Stimulated activated CD4-positive, alpha-beta T cell treated with anti-CD3 and anti-CD28 coated beads, Interleukin-4, amount 100 ng/mL, for 48 hours (primary cell): ENCODE measurements at regions not wholly inside any gene's neighbourhood (a gene's known extent, or its start where the extent isn't known, plus 50 kb on each side); places are given as distances from the start of the nearest gene placed in this dataset.

ENCODE experiments used
- DNase-seq, 2 donors: peaks; one replicate each; pipeline ENCODE4 v3.0.0-alpha.2; 2020; ENCODE audit warnings: low read depth in 2 of 2

- no peak for DNase-seq
Measured at GRCh38 chr4:180380733-180381132, 1862.5 kb upstream of the TENM3 start.

- no peak for DNase-seq
Measured at GRCh38 chr4:180391613-180392012, 1851.6 kb upstream of the TENM3 start.

DNA sequence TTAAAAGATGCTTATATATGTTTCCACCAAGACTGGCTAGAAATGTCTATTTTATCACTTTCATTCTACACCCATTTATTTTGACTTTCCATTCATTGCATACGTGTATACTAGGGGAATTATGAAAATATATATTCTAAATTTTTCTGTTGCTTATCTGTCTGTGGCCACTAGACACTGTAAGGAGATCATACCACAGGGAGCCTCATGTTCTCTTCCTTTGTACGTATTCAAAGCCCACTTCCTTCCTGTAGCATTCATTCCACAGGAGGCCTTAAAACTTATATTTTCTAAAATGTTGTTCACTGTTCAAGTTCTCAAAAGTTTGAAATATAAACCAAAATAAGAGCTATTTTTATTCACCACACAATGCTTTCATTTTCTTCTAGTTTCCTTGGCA, 1848.9 kb upstream of the TENM3 start:
- no peak for DNase-seq

GRCh38 chr4:180394730-180395129, 1848.5 kb upstream of the TENM3 start:
- no peak for DNase-seq

- DNase-seq = no peak
Measured at GRCh38 chr4:180398564-180398963, 1844.6 kb upstream of the TENM3 start.

DNA sequence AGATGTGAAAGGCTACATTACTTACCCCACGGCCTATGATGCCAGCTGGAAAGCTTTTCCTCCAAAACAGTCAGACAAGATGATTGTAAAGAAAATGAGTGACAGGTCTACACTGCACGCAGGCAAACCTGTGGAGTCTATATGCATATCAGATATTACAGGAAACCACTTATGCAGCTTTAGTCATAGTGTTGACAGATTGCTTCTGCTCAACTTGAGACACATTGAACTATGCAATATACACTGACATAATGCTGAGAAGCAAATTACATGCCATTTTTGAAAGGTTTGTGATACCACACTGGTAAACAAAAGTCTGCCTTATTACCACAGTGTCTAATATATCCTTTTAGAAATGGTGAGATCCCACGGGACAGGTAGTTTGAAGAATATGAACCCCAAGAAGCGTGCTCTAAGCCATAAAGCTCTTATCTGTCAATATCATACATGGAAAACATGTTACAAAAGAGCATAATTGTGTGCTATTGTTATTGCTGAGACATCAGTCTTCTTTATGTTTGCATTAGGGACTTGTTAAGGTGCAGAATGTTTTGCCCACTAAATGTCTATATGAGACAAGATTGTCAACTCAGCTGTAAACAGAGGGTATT, 1835.8 kb upstream of the TENM3 start:
- DNase-seq = no peak

- DNase-seq = no peak
Measured at GRCh38 chr4:180418819-180419531, 1824.2 kb upstream of the TENM3 start.

DNA sequence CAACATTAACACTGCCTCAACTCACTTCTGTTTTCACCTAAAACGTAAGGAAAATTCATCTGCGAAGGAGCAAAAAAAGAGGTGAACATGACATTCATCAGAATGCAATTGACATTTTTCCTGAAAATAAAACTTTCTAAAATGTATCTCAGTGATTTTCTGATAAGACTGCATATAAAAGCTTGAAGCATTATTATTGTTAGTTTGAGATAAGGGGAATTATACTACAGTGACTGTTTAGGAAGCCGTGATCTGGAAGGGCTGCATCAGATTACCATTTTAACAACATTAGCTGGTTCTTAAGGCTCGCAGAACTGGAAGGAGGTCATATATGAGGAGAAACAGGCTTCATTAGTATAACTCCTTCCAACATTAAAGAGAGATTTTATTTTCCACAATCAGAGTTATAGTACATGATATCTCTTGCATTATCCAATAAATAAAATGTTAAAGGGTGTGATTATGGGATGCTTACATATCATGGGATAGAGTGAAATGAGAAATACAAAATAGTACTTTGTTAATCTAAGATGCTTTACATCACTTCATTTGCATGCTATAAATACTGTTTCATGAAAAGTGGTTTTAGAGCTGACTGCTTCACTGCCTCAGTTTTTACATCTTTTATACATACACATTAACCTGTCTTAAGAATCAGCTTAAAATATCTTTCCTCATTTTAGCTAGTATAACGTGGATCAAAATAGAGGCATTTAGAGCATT, 1820.1 kb upstream of the TENM3 start:
- no peak for DNase-seq

DNA sequence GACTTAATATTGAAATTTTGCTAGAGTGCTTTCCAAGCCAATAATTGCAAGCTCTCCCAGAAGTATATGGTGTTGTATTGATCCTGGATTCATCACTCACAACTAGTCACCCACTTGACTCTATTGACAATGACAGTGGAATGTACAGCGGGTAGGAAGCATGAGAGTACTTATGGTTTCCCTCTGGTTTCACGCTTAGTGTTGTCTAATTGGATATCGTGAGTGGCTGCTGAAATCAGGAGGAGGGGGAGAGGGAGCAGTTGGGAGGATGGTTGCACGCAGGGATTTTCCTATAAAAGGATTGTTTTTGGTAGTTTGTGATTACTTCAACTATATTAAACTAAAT, 1819.5 kb upstream of the TENM3 start:
- no peak for DNase-seq

DNA sequence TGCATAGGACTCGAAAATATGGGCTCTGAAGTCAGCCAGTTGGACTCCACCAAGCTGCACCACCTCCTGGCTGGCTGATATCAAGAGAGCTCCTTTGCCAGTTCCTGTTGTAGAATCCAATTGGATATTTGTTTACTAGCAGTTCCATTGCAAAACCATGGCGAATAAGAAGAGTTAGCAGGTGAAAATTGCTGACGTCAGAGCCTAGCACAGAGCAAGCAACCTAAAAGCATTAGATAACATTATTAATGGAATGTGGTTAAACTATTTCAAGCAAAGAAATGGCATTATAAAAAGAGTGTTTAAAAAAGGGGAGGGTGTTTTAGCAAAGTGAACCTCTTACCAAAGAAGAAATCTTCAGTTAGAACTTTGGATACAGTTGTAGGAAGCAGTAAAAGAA, 1816.3 kb upstream of the TENM3 start:
- DNase-seq = no peak

DNA sequence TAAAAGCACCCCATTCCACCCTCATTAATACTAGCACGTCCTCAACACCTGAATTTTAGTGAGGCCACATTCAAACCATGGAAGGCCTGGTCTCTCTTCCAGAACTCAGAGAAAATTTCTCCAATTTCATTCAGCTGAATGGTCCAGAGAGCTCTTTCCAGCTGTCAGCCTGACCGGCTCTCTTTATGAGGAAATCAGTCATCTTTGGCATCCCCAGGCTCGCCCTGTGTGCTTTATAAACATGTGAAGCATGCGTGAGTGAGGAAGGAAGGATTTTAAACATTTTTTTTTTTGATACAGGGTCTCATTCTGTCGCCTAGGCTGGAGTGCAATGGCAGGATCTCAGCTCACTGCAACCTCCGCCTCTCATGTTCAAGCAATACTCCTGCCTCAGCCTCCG, 1812.9 kb upstream of the TENM3 start:
- DNase-seq = no peak

DNA sequence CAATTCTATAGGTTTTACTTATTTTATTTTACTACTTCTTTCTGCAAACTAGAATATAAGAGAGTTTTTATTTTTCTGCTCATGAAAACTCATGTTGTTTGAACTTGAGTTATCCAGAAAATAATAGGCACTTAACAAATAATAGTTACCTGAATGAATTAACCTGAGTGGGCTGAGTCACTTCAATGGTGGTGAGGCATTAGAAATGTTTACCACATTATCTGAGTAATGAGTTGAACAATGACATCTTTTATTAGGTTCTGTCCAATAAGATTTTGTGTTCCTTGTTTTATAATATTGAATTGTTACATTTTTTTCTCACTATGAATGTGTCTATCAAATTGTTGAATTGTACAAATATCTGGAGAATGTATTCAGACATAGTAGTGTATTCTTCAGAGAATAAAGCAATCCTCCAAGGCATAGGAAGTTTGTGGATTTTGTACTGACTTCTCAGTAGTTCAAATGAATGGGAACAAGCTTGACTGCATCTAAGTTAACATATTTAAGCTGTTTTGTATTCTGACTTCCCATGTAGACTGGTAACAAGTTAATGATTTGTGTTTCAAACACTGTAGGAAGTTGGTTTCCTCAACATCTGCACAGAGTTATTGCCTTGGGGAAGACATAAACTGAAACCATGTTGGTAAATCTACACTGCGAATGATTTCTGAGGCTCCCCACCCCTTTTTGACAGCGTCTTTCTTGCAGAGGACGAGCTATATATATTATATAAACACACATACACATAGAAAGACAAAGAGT, 1808.9 kb upstream of the TENM3 start:
- no peak for DNase-seq

GRCh38 chr4:180436361-180436760, 1806.8 kb upstream of the TENM3 start:
- DNase-seq = no peak

DNA sequence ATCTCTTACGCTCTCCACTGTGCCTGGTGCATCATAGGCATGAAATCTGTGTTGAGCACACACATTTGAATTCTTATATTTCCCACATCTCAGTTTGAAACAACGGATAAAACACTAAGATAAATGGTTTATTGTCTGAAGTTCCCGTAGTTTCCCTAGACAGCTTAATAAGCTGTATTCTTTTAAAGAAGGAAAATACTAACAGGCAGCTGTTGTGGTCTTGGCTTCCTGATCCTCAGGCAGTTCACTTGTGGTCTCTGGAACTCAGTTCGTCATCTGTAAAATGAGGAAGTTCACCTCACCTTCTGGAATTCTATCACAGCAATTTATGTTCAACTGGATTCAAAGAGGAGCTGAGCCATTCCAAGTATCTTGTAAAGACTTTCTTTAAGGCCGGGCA, 1805.6 kb upstream of the TENM3 start:
- DNase-seq = no peak

GRCh38 chr4:180448306-180448705, 1794.9 kb upstream of the TENM3 start:
- DNase-seq = no peak

- no peak for DNase-seq
Measured at GRCh38 chr4:180449395-180449956, 1793.7 kb upstream of the TENM3 start.

DNA sequence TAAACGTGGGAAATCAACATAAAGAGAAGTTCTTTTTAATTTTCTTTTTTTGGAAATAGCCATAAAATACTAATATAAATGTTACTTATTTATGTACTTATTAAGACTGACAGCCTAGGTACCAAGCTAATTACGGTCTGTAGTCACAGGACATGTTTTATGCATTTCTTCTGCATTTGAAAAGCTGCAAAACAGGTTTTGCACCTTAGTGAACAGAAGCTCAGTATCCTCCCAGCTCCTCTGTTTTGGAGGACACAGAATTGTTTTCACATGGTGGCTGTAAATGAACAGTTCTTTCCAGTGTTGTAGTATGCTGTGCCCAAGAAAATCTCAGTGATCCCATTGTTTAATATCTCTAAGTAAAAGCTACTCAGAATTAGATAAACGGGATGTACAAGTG, 1788.0 kb upstream of the TENM3 start:
- DNase-seq = no peak

GRCh38 chr4:180456928-180457327, 1786.3 kb upstream of the TENM3 start:
- DNase-seq = no peak

DNA sequence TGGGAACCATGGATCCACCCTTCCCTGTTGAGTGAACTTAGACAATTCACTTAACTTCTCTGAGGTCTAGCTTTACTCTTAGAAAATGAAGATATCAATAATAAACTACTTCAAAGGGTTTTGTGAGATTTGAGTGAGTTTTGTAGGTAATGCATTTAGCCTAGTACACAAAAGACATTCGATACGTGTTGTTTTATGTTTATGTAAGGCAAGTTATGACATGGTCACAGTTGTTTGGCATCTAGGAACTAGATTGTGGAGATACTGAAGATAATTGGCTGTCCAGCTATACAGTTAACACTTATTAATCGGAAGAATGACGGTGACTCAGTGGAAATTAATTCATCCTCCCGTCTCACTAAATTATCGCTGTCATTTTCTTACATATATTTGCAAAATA, 1781.1 kb upstream of the TENM3 start:
- no peak for DNase-seq

DNA sequence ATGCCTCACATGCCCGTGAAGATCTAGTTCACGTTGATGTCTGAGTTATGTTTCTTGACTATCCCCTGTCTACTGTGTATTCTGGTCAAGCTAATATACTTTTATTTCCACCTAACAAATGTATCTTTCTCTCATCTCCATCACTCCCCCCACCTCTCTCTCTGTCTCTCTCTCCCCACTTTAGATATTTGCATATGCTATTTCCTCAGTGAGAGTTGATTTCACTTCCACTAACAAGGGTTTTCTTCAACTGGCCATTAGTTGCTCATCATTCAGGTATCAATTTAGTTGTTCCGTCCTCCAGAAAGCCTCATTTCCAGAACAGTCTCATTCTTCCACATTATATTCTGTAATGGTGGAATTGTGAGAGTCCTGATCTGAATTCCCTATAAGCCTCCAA, 1777.8 kb upstream of the TENM3 start:
- DNase-seq = no peak

DNA sequence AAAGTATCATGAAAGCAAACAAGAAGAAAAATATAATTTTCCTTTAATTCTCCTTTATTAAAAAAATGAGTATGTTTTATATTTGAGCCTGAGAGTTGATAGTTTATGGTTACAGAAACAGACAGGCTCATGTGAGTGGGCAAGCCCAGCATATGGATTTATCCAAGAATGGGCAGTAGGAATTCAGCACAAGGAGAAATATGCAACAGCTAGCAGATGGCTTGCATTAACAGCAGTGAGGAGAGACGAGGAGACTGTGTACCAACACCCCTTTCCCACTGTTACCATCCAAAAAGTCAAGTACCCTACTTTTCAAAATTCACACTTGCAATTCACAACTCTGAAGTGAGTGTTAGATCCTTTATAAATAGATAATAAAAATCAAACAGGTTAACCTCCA, 1760.2 kb upstream of the TENM3 start:
- no peak for DNase-seq

DNA sequence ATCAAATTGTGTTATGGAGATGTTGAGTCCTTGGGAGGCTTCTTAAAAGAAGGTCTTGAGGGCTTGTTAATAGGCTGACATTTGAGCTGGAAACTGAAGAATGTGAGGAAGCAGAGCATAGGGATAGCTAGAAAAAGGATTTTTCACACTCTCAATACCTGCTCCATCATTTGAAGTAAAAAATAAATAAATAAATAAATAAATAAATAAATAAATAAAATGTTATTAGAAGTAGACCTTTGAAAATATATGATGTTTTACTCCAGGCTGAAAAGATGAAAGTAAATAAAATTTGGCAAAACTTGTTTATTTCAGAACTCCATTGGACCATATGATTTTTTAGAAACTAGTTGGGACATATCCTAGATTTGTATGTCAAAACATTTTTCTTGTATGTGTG, 1757.8 kb upstream of the TENM3 start:
- no peak for DNase-seq
